OCI-LY1 (cell line): ENCODE measurements at regions not wholly inside any gene's neighbourhood (a gene's known extent, or its start where the extent isn't known, plus 50 kb on each side); places are given as distances from the start of the nearest gene placed in this dataset.
"Not testable (repeated sequence)": the region's sequence is repeated elsewhere in the genome, so short reads cannot be mapped to it uniquely, and the experiment has no call there.

ENCODE experiments used
- H2AFZ ChIP-seq: fragments of 200-600 bp; sonication (generic), shearing (Covaris generic); 2 replicates; pipeline ENCODE4 v1.6.0; 2014; ENCODE audit warnings: antibody characterized with exemption, mild to moderate bottlenecking, low read length
- H3F3A ChIP-seq: fragments of 200-600 bp; sonication (generic), shearing (Covaris generic); 2 replicates; pipeline ENCODE4 v1.6.0; 2014; ENCODE audit warnings: mild to moderate bottlenecking, antibody characterized with exemption, low read length, moderate library complexity; ENCODE audit not compliant: insufficient read depth
- H3K27ac ChIP-seq: fragments of 200-600 bp; sonication (generic); 2 replicates; pipeline ENCODE4 v1.5.1; 2014; ENCODE audit warnings: low read length, mixed run types, mild to moderate bottlenecking, low read depth; ENCODE audit not compliant: poor library complexity, severe bottlenecking
- H3K27me3 ChIP-seq: fragments of 200-600 bp; sonication (generic); 2 replicates; pipeline ENCODE4 v1.6.0; 2014; ENCODE audit warnings: antibody characterized with exemption, mild to moderate bottlenecking, low read length, moderate library complexity; ENCODE audit not compliant: insufficient read depth
- H3K36me3 ChIP-seq: fragments of 200-600 bp; sonication (generic); 2 replicates; pipeline ENCODE4 v1.6.1; 2014; ENCODE audit warnings: mild to moderate bottlenecking, antibody characterized with exemption, low read length, moderate library complexity, mixed read lengths; ENCODE audit not compliant: insufficient read depth
- H3K4me1 ChIP-seq: fragments of 200-600 bp; sonication (generic); 2 replicates; pipeline ENCODE4 v1.5.1; 2014; ENCODE audit warnings: mild to moderate bottlenecking, low read length, moderate library complexity; ENCODE audit not compliant: insufficient read depth, severe bottlenecking
- H3K4me2 ChIP-seq: fragments of 200-600 bp; sonication (generic), shearing (Covaris generic); 2 replicates; pipeline ENCODE4 v1.6.1; 2014; ENCODE audit warnings: low read length
- H3K4me3 ChIP-seq: fragments of 200-600 bp; sonication (generic); 2 replicates; pipeline ENCODE4 v1.5.1; 2014; ENCODE audit warnings: low read length, low read depth, mild to moderate bottlenecking, mixed read lengths; ENCODE audit not compliant: poor library complexity, severe bottlenecking
- H3K79me2 ChIP-seq: fragments of 200-600 bp; shearing (Covaris generic); 2 replicates; pipeline ENCODE4 v1.6.1; 2016; ENCODE audit warnings: mixed run types, low read length, mixed read lengths; ENCODE audit not compliant: insufficient read depth
- H3K9ac ChIP-seq: fragments of 200-600 bp; sonication (generic), shearing (Covaris generic); 2 replicates; pipeline ENCODE4 v1.6.1; 2014; ENCODE audit warnings: mild to moderate bottlenecking, low read length, mixed read lengths
- H3K9me2 ChIP-seq: fragments of 200-600 bp; sonication (generic), shearing (Covaris generic); 2 replicates; pipeline ENCODE4 v1.6.1; 2014; ENCODE audit warnings: low read depth, mild to moderate bottlenecking, low read length, mixed read lengths
- H3K9me3 ChIP-seq: fragments of 200-600 bp; shearing (Covaris generic); 2 replicates; pipeline ENCODE4 v1.6.1; 2014; ENCODE audit warnings: low read length, mixed read lengths
- H4K20me1 ChIP-seq: fragments of 200-600 bp; sonication (generic), shearing (Covaris generic); 2 replicates; pipeline ENCODE4 v1.6.0; 2016; ENCODE audit warnings: mild to moderate bottlenecking, low read length; ENCODE audit not compliant: insufficient read depth
- EZH2 ChIP-seq: fragments of 200-600 bp; sonication (generic), shearing (Covaris generic); IDR thresholded peaks from 2 replicates; pipeline ENCODE4 v1.8.0; 2017; ENCODE audit warnings: borderline replicate concordance, mixed run types, mild to moderate bottlenecking, antibody characterized with exemption, low read length, moderate library complexity, mixed read lengths
- TF ChIP-seq, protein P1 (sequence below): fragments of 200-600 bp; sonication (generic), shearing (Covaris generic); IDR thresholded peaks from 2 replicates; pipeline ENCODE4 v1.5.1; 2017; ENCODE audit warnings: mild to moderate bottlenecking, antibody characterized with exemption, low read length, moderate library complexity, mixed read lengths

GRCh38 chr17:22102177-22102576 lies 409.9 kb downstream of the KCNJ18 start:
- no peaks in the 10 kb centered on the region for H3K9me2 ChIP-seq
- no peak overlapping the region for H3K27ac ChIP-seq
- no peaks in the 10 kb centered on the region for H3K9me3 ChIP-seq
- no peaks in the 10 kb centered on the region for H4K20me1 ChIP-seq
- H3F3A ChIP-seq = no peaks in the 10 kb centered on the region
- H3K4me3 ChIP-seq = no peak overlapping the region
- H3K79me2 ChIP-seq = no peaks in the 10 kb centered on the region
- no peak overlapping the region for H3K9ac ChIP-seq
- no peak for TF ChIP-seq EZH2
- TF ChIP-seq, protein P1, sequence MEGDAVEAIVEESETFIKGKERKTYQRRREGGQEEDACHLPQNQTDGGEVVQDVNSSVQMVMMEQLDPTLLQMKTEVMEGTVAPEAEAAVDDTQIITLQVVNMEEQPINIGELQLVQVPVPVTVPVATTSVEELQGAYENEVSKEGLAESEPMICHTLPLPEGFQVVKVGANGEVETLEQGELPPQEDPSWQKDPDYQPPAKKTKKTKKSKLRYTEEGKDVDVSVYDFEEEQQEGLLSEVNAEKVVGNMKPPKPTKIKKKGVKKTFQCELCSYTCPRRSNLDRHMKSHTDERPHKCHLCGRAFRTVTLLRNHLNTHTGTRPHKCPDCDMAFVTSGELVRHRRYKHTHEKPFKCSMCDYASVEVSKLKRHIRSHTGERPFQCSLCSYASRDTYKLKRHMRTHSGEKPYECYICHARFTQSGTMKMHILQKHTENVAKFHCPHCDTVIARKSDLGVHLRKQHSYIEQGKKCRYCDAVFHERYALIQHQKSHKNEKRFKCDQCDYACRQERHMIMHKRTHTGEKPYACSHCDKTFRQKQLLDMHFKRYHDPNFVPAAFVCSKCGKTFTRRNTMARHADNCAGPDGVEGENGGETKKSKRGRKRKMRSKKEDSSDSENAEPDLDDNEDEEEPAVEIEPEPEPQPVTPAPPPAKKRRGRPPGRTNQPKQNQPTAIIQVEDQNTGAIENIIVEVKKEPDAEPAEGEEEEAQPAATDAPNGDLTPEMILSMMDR = no peak
- H3K4me2 ChIP-seq = no peak overlapping the region
- H2AFZ ChIP-seq = no peak overlapping the region
- no peaks in the 10 kb centered on the region for H3K27me3 ChIP-seq
- H3K4me1 ChIP-seq = no peaks in the 10 kb centered on the region
- no peaks in the 10 kb centered on the region for H3K36me3 ChIP-seq

- H3K9ac ChIP-seq, H3K9me3 ChIP-seq, H3K27me3 ChIP-seq, H4K20me1 ChIP-seq, H3F3A ChIP-seq, H3K4me3 ChIP-seq, H3K9me2 ChIP-seq, H2AFZ ChIP-seq, H3K79me2 ChIP-seq, H3K27ac ChIP-seq, H3K4me2 ChIP-seq, H3K36me3 ChIP-seq: not testable (repeated sequence)
- H3K4me1 ChIP-seq = peaks cover 14% of the 10 kb centered on the region
Measured at GRCh38 chr17:22116720-22117119, 424.4 kb downstream of the KCNJ18 start.

DNA sequence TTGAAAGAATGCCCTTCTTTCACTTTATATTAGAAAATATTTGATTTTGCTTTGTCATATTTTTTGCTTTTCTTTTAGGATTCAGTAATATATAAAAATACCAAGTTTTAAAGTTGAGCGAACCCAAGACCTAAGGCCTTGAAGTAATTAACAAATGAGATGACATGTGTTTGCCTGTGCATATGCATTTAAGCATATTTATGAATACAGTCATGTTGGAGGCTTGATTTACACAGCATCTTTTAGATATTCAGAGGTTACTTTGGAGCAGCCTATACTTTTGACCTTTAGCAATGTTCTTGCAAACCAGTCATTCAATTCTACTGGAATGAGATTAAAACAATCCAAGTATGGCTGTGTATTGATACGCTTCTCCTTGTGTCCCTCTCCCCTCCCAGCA lies 425.1 kb downstream of the KCNJ18 start:
- H3K9me3 ChIP-seq, H2AFZ ChIP-seq, H3K36me3 ChIP-seq, H3K9ac ChIP-seq, H3K9me2 ChIP-seq, H3K4me3 ChIP-seq, H3K27me3 ChIP-seq, H3K4me2 ChIP-seq, H3K27ac ChIP-seq, H3K79me2 ChIP-seq, H4K20me1 ChIP-seq, H3F3A ChIP-seq: not testable (repeated sequence)
- H3K4me1 ChIP-seq = peaks cover 14% of the 10 kb centered on the region

DNA sequence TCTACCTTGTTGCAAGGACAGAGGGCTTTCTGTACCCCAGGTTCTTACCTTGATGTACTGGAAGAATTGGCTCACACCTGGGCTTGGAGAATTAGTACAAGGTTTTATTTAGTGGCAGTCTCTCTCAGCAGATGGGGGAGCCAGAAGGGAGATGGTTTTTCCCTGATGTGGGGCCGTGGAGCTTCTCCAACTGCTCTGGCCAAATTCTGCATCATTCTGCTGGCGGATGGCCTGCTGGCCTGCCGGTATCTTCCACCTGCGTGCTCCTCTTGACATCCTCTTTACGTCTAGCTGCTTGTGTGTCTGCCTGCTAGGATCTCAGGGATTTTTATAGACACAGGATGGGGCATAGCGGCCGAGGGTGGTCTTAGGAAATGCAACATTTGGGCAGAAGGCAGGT lies 426.7 kb downstream of the KCNJ18 start:
- not testable (repeated sequence) for H3K79me2 ChIP-seq, H3K4me3 ChIP-seq, H3F3A ChIP-seq, H3K9me3 ChIP-seq, H3K27ac ChIP-seq, H2AFZ ChIP-seq, H3K4me2 ChIP-seq, H3K9me2 ChIP-seq, H4K20me1 ChIP-seq, H3K36me3 ChIP-seq, H3K27me3 ChIP-seq, H3K9ac ChIP-seq
- H3K4me1 ChIP-seq = peaks cover 14% of the 10 kb centered on the region

GRCh38 chr17:22119751-22120150 lies 427.4 kb downstream of the KCNJ18 start:
- H3K4me1 ChIP-seq = peaks cover 14% of the 10 kb centered on the region
- H3K36me3 ChIP-seq, H3K9me3 ChIP-seq, H3K27ac ChIP-seq, H3K4me3 ChIP-seq, H3K27me3 ChIP-seq, H3K9ac ChIP-seq, H3F3A ChIP-seq, H3K9me2 ChIP-seq, H2AFZ ChIP-seq, H3K79me2 ChIP-seq, H4K20me1 ChIP-seq, H3K4me2 ChIP-seq: not testable (repeated sequence)
